ENCODE measurements at regions not wholly inside any gene's neighbourhood (a gene's known extent, or its start where the extent isn't known, plus 50 kb on each side); places are given as distances from the start of the nearest gene placed in this dataset.

- Mint-ChIP-seq H3K27me3 (ENCODE audit: low read depth in 3 of 3) (no peaks in the 10 kb centered on the region), H3K9me3 (peaks cover 0 to 5% (median 3%) of the 10 kb centered on the region in 7 donors), H3K4me3 (no peak overlapping the region), H3K27ac (no peak overlapping the region), H3K36me3 (no peaks in the 10 kb centered on the region), H3K4me1 (no peaks in the 10 kb centered on the region)
- H3K27ac ChIP-seq (ENCODE audit: low read depth in 1 of 2, low read length in 2 of 2): no peak overlapping the region
- TF ChIP-seq CTCF (IDR thresholded peaks at IDR 0.05): no peak
- H3K4me3 ChIP-seq (replicated peaks in 1 of 3; ENCODE audit: low read depth in 2 of 3, low read length in 3 of 3): no peak overlapping the region
- H3K36me3 ChIP-seq (replicated peaks in 1 of 2; ENCODE audit: control insufficient read depth in 1 of 2, insufficient read depth in 2 of 2, low read length in 2 of 2): no peaks in the 10 kb centered on the region
- no peak overlapping the region for H3K4me2 ChIP-seq (replicated peaks; ENCODE audit: extremely low read depth, low read length, poor library complexity, severe bottlenecking)
- intact Hi-C loops (cut with micrococcal nuclease): no loop called here
- no peak for DNase-seq
- H3K9me3 ChIP-seq (replicated peaks in 1 of 2; ENCODE audit: control insufficient read depth in 1 of 2, insufficient read depth in 1 of 2, low read length in 2 of 2): peaks cover 0 to 5% of the 10 kb centered on the region in 2 donors
- H3K9ac ChIP-seq (ENCODE audit: insufficient read depth, low read length, poor library complexity, severe bottlenecking): no peak overlapping the region
- H2AFZ ChIP-seq (ENCODE audit: insufficient read depth, low read depth, low read length, poor library complexity, severe bottlenecking): no peak overlapping the region
- H3K79me2 ChIP-seq (ENCODE audit: insufficient read depth, low read length): no peaks in the 10 kb centered on the region
- H4K20me1 ChIP-seq (ENCODE audit: insufficient read depth, low read length): no peaks in the 10 kb centered on the region
- WGBS (ENCODE audit: insufficient coverage): 83% methylated on average over 1 of the region's 6 CpGs
- no peaks in the 10 kb centered on the region for H3K27me3 ChIP-seq (ENCODE audit: control insufficient read depth in 2 of 2, insufficient read depth in 2 of 2, low read length in 2 of 2)
- no peaks in the 10 kb centered on the region for H3K4me1 ChIP-seq (ENCODE audit: control insufficient read depth in 1 of 2, insufficient read depth in 2 of 2, low read length in 2 of 2)
Observed at GRCh38 chr2:116366212-116366611, 1448.3 kb upstream of the DDX18 start.

- no CpG with 5 or more reads among the region's 5 CpGs for WGBS (ENCODE audit: insufficient coverage)
- H3K4me3 Mint-ChIP-seq: no peak overlapping the region
- H3K9me3 ChIP-seq (replicated peaks in 1 of 2; ENCODE audit: control insufficient read depth in 1 of 2, insufficient read depth in 1 of 2, low read length in 2 of 2): peaks cover 0 to 1% of the 10 kb centered on the region in 2 donors
- no peaks in the 10 kb centered on the region for H3K4me1 ChIP-seq (ENCODE audit: control insufficient read depth in 1 of 2, insufficient read depth in 2 of 2, low read length in 2 of 2)
- H3K4me3 ChIP-seq (replicated peaks in 1 of 3; ENCODE audit: low read depth in 2 of 3, low read length in 3 of 3): no peak overlapping the region
- DNase-seq: no peak
- no peaks in the 10 kb centered on the region for H3K4me1 Mint-ChIP-seq
- H3K36me3 ChIP-seq (replicated peaks in 1 of 2; ENCODE audit: control insufficient read depth in 1 of 2, insufficient read depth in 2 of 2, low read length in 2 of 2): no peaks in the 10 kb centered on the region
- H3K4me2 ChIP-seq (replicated peaks; ENCODE audit: extremely low read depth, low read length, poor library complexity, severe bottlenecking): no peak overlapping the region
- H3K9ac ChIP-seq (ENCODE audit: insufficient read depth, low read length, poor library complexity, severe bottlenecking): no peak overlapping the region
- no peaks in the 10 kb centered on the region for H3K36me3 Mint-ChIP-seq
- no peak overlapping the region for H3K27ac Mint-ChIP-seq
- no peak overlapping the region for H3K27ac ChIP-seq (ENCODE audit: low read depth in 1 of 2, low read length in 2 of 2)
- peaks cover 0 to 9% (median 2%) of the 10 kb centered on the region in 7 donors for H3K9me3 Mint-ChIP-seq
- no peaks in the 10 kb centered on the region for H3K27me3 Mint-ChIP-seq (ENCODE audit: low read depth in 3 of 3)
- intact Hi-C loops (cut with micrococcal nuclease): no loop called here
- H3K79me2 ChIP-seq (ENCODE audit: insufficient read depth, low read length): no peaks in the 10 kb centered on the region
- H3K27me3 ChIP-seq (ENCODE audit: control insufficient read depth in 2 of 2, insufficient read depth in 2 of 2, low read length in 2 of 2): no peaks in the 10 kb centered on the region
- H4K20me1 ChIP-seq (ENCODE audit: insufficient read depth, low read length): no peaks in the 10 kb centered on the region
- no peak overlapping the region for H2AFZ ChIP-seq (ENCODE audit: insufficient read depth, low read depth, low read length, poor library complexity, severe bottlenecking)
- TF ChIP-seq CTCF (IDR thresholded peaks at IDR 0.05): no peak
Observed at GRCh38 chr2:116378786-116379185, 1435.7 kb upstream of the DDX18 start.
